Prostate gland (tissue), 2 donors: ENCODE measurements at regions not wholly inside any gene's neighbourhood (a gene's known extent, or its start where the extent isn't known, plus 50 kb on each side); places are given as distances from the start of the nearest gene placed in this dataset.

Experiments
- CTCF ChIP-seq, 4 experiments: fragments of 200-600 bp in 2 of 4; fragments of 450-650 bp in 2 of 4; sonication (generic) in 2 of 4; IDR thresholded peaks; 1 replicate in 3 of 4; 2 replicates in 1 of 4; pipeline ENCODE4 v1.5.1; 2016 to 2019; ENCODE audit warnings: antibody characterized with exemption in 4 of 4, mild to moderate bottlenecking in 2 of 4, moderate library complexity in 2 of 4
- POLR2A ChIP-seq: fragments of 450-650 bp; IDR thresholded peaks from one replicate; pipeline ENCODE4 v1.6.1; 2016; ENCODE audit warnings: antibody characterized with exemption, mild to moderate bottlenecking
- POLR2AphosphoS5 ChIP-seq: sonication (generic); formaldehyde crosslinking; IDR thresholded peaks from one replicate; pipeline ENCODE4 v1.6.1; 2017; ENCODE audit warnings: antibody characterized with exemption

DNA sequence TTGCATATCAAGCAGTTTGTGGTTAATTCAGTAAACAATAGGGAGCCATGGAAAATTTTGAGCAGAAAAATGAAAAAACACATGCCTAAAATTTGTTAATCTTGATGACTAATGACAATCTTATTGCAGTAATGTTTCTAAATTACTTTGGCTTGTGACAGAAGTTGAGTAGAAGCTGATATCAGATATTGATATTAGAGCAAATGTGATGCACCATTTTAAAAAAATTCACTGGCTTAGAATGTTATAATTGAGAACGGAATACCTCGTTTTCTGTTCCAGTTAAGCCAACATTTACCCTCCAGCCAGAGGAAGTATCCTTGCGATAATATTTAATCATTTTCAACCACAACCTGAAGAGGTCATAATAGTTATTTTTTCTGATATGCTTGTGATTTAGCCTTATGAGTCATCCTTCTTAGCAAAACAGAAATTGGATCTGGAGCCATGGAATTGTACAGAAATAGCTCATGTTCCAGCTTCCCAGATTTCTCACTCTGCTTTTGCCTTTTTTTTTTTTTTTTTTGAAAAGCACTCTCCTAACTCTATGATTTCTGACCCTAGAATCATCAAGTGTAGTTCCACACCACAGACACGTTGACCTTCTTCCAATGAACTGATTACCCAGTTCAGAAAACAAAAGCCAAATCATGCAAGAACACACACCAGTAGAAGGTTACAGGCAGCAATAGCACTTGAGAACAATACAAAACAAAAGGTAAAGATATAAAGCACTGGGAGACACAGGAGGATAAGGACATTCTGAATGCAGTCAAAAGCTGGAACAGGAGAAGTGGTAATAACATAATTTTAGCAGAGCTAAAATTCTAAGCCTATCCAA is 96.8 kb upstream of the PHYHIPL start:
- TF ChIP-seq CTCF (IDR thresholded peaks at IDR 0.05) = no peak
- no peak for TF ChIP-seq POLR2A
- TF ChIP-seq POLR2AphosphoS5 = no peak
